Hepatocyte (in vitro differentiated cells): ENCODE measurements at regions not wholly inside any gene's neighbourhood (a gene's known extent, or its start where the extent isn't known, plus 50 kb on each side); places are given as distances from the start of the nearest gene placed in this dataset.

ENCODE experiments used
- DNase-seq: peaks from one replicate; pipeline ENCODE4 v3.0.0-alpha.2; 2016; ENCODE audit warnings: low spot score
- H2AFZ ChIP-seq: fragments of 200-600 bp; sonication (generic); 2 replicates; pipeline ENCODE4 v1.6.0; 2016; ENCODE audit warnings: antibody characterized with exemption, mild to moderate bottlenecking
- H3K27ac ChIP-seq: fragments of 200-600 bp; sonication (generic); 2 replicates; pipeline ENCODE4 v1.5.1; 2016; ENCODE audit warnings: mild to moderate bottlenecking
- H3K27me3 ChIP-seq: fragments of 200-600 bp; sonication (generic); 2 replicates; pipeline ENCODE4 v1.6.1; 2016
- H3K36me3 ChIP-seq: fragments of 200-600 bp; sonication (generic); replicated peaks from 2 replicates; pipeline ENCODE4 v1.5.1; 2016; ENCODE audit warnings: low read depth; ENCODE audit not compliant: insufficient read depth
- H3K4me1 ChIP-seq: fragments of 200-600 bp; sonication (generic); 2 replicates; pipeline ENCODE4 v1.5.1; 2016; ENCODE audit warnings: mild to moderate bottlenecking, moderate library complexity; ENCODE audit not compliant: insufficient read depth
- H3K4me2 ChIP-seq: fragments of 200-600 bp; sonication (generic); 2 replicates; pipeline ENCODE4 v1.6.0; 2016
- H3K4me3 ChIP-seq: fragments of 200-600 bp; sonication (generic); 2 replicates; pipeline ENCODE4 v1.5.1; 2016; ENCODE audit warnings: mild to moderate bottlenecking
- H3K79me2 ChIP-seq: fragments of 200-600 bp; sonication (generic); 2 replicates; pipeline ENCODE4 v1.6.0; 2017; ENCODE audit warnings: mild to moderate bottlenecking
- H3K9me2 ChIP-seq: fragments of 200-600 bp; sonication (generic); replicated peaks from 2 replicates; pipeline ENCODE4 v1.6.0; 2017; ENCODE audit warnings: mild to moderate bottlenecking; ENCODE audit not compliant: insufficient read depth
- H3K9me3 ChIP-seq: fragments of 200-600 bp; sonication (generic); 2 replicates; pipeline ENCODE4 v1.5.1; 2016; ENCODE audit warnings: low read depth, mild to moderate bottlenecking
- H4K20me1 ChIP-seq: fragments of 200-600 bp; sonication (generic); 2 replicates; pipeline ENCODE4 v1.6.0; 2016; ENCODE audit warnings: mild to moderate bottlenecking; ENCODE audit not compliant: insufficient read depth, poor library complexity, severe bottlenecking
- CTCF ChIP-seq: fragments of 200-600 bp; sonication (generic); IDR thresholded peaks from 2 replicates; pipeline ENCODE4 v1.5.1; 2016; ENCODE audit warnings: antibody characterized with exemption, mild to moderate bottlenecking; ENCODE audit not compliant: poor library complexity
- EZH2 ChIP-seq: fragments of 200-600 bp; sonication (generic); IDR thresholded peaks from 2 replicates; pipeline ENCODE4 v1.6.1; 2016; ENCODE audit warnings: antibody characterized with exemption, mild to moderate bottlenecking, borderline replicate concordance
- EZH2phosphoT487 ChIP-seq: fragments of 200-600 bp; sonication (generic); IDR thresholded peaks from one replicate; pipeline ENCODE4 v1.6.1; 2018; ENCODE audit warnings: antibody characterized with exemption, mild to moderate bottlenecking, low read depth, moderate library complexity; ENCODE audit not compliant: unreplicated experiment, severe bottlenecking
- WGBS: methylation state at CpG from one replicate; pipeline ENCODE4 v1.1.6; 2016; ENCODE audit warnings: low lambda C conversion rate; ENCODE audit errors: missing lambda C conversion rate; 5-methylcytosine and 5-hydroxymethylcytosine counted together

GRCh38 chr9:26043431-26043830 lies 365.2 kb upstream of the TUSC1 start:
- Histone ChIP-seq H3K4me3 (no peak overlapping the region), H3K27me3 (no peaks in the 10 kb centered on the region), H3K9me2 (no peaks in the 10 kb centered on the region), H3K9me3 (no peaks in the 10 kb centered on the region), H4K20me1 (no peaks in the 10 kb centered on the region), H3K27ac (no peak overlapping the region), H3K4me2 (no peak overlapping the region), H3K36me3 (no peaks in the 10 kb centered on the region), H3K79me2 (no peaks in the 10 kb centered on the region), H3K4me1 (no peaks in the 10 kb centered on the region), H2AFZ (no peak overlapping the region)
- DNase-seq, result no peak
- WGBS, result 81% methylated on average over 1 of the region's 1 CpG
- TF ChIP-seq EZH2 (no peak), CTCF (no peak), EZH2phosphoT487 (no peak)

GRCh38 chr9:26034786-26035185 lies 356.5 kb upstream of the TUSC1 start:
- no peak for DNase-seq

GRCh38 chr9:26033336-26033735 lies 355.1 kb upstream of the TUSC1 start:
- H3K27ac ChIP-seq, result no peak overlapping the region
- no peaks in the 10 kb centered on the region for H3K9me3 ChIP-seq
- H2AFZ ChIP-seq, result no peak overlapping the region
- no peak for TF ChIP-seq EZH2
- no peak for TF ChIP-seq CTCF
- TF ChIP-seq EZH2phosphoT487, result no peak
- no peak overlapping the region for H3K4me3 ChIP-seq
- H3K4me2 ChIP-seq, result no peak overlapping the region
- no peaks in the 10 kb centered on the region for H4K20me1 ChIP-seq
- H3K79me2 ChIP-seq, result no peaks in the 10 kb centered on the region
- H3K27me3 ChIP-seq, result no peaks in the 10 kb centered on the region
- H3K4me1 ChIP-seq, result no peaks in the 10 kb centered on the region
- H3K9me2 ChIP-seq, result no peaks in the 10 kb centered on the region
- no peak for DNase-seq
- no peaks in the 10 kb centered on the region for H3K36me3 ChIP-seq
- 84% methylated on average over 3 of the region's 3 CpGs for WGBS

More at GRCh38 chr9:26034786-26035185, 356.5 kb upstream of the TUSC1 start:
- Histone ChIP-seq H3K9me2 (no peaks in the 10 kb centered on the region), H3K79me2 (no peaks in the 10 kb centered on the region), H3K36me3 (no peaks in the 10 kb centered on the region), H3K27ac (no peak overlapping the region), H3K4me1 (no peaks in the 10 kb centered on the region), H3K4me2 (no peak overlapping the region), H2AFZ (no peak overlapping the region), H3K4me3 (no peak overlapping the region), H3K27me3 (no peaks in the 10 kb centered on the region), H3K9me3 (no peaks in the 10 kb centered on the region), H4K20me1 (no peaks in the 10 kb centered on the region)
- WGBS, result 81% methylated on average over 6 of the region's 6 CpGs
- TF ChIP-seq EZH2 (no peak), CTCF (no peak)

- no peaks in the 10 kb centered on the region for H3K4me1 ChIP-seq
- H3K9me2 ChIP-seq, result no peaks in the 10 kb centered on the region
- H3K9me3 ChIP-seq, result no peaks in the 10 kb centered on the region
- no peak overlapping the region for H3K4me2 ChIP-seq
- H3K27me3 ChIP-seq, result no peaks in the 10 kb centered on the region
- H3K79me2 ChIP-seq, result no peaks in the 10 kb centered on the region
- TF ChIP-seq CTCF (no peak), EZH2 (no peak), EZH2phosphoT487 (no peak)
- H2AFZ ChIP-seq, result no peak overlapping the region
- H3K4me3 ChIP-seq, result no peak overlapping the region
- DNase-seq, result no peak
- 81% methylated on average over 2 of the region's 2 CpGs for WGBS
- no peaks in the 10 kb centered on the region for H3K36me3 ChIP-seq
- H4K20me1 ChIP-seq, result no peaks in the 10 kb centered on the region
- no peak overlapping the region for H3K27ac ChIP-seq
Observed at GRCh38 chr9:26026423-26027100, 348.3 kb upstream of the TUSC1 start.
